Pancreas (tissue), 10 donors: ENCODE measurements at regions not wholly inside any gene's neighbourhood (a gene's known extent, or its start where the extent isn't known, plus 50 kb on each side); places are given as distances from the start of the nearest gene placed in this dataset.

ENCODE experiments used
- ATAC-seq, 4 donors: fragments of 200-7000 bp; cut with Tn5 transposase; one replicate each; pipeline versions ENCODE4 v1.8.0 to v1.9.1; 2020; ENCODE audit warnings: mild to moderate bottlenecking in 4 of 4, moderate library complexity in 4 of 4
- DNase-seq, 6 donors: peaks; one replicate each; pipeline ENCODE4 v3.0.0-alpha.2; 2020
- FAIRE-seq: peaks from 2 replicates; lab custom pipeline; 2012; peaks lifted over from hg19 to GRCh38; lab: Jason Lieb, UNC
- H3K27ac ChIP-seq, 4 donors: fragments of 200-600 bp; sonication (generic); 1 replicate in 3 of 4; 2 replicates in 1 of 4; pipeline versions ENCODE4 v1.5.0 to v1.8.0; 2020
- H3K27me3 ChIP-seq, 4 donors: fragments of 200-600 bp; one replicate each; pipeline ENCODE4 v1.8.0; 2021
- H3K36me3 ChIP-seq, 3 donors: fragments of 200-600 bp; sonication (generic) in 1 of 3; one replicate each; pipeline versions ENCODE4 v1.5.0 to v1.8.0; 2020 to 2021
- H3K4me1 ChIP-seq, 3 donors: fragments of 200-600 bp; one replicate each; pipeline ENCODE4 v1.8.0; 2021
- H3K4me3 ChIP-seq, 4 donors: fragments of 200-600 bp; sonication (generic) in 2 of 4; one replicate each; pipeline versions ENCODE4 v1.5.0 to v1.8.0; 2020 to 2021
- H3K9me3 ChIP-seq, 4 donors: fragments of 200-600 bp; one replicate each; pipeline ENCODE4 v1.8.0; 2021
- WGBS, 2 donors: extraction: QIAGEN DNeasy Blood & Tissue Kit; methylation state at CpG; one replicate each; pipeline ENCODE4 v1.1.7; 2013; 5-methylcytosine and 5-hydroxymethylcytosine counted together
- intact Hi-C, 3 donors: fragments of 100-400 bp; cut with DNase I; formaldehyde crosslinking; loops; one replicate each; pipeline versions ENCODE4 v1.11.1 to v1.14.2; 2022
- TF ChIP-seq, protein P1 (sequence below), 4 donors: fragments of 200-600 bp; sonication (generic) in 3 of 4; IDR thresholded peaks; one replicate each; pipeline versions ENCODE4 v1.5.0 to v1.8.0; 2021; ENCODE audit warnings: antibody characterized with exemption in 4 of 4
- donor health status: healthy with polysubstance abuse.
- donor health status: DM: no; HTN: no; CAD: no; lungs with moderate emphysema.
- donor health status: DM: no; HTN: no; CAD: no.
- donor health status: control.
- donor health status: control.
- donor health status: Bipolar disorder and iron deficiency.
- donor health status: DM: yes; HTN: yes; CAD: no.
- donor health status: DM: no; HTN: no; CAD: no.
- donor health status: DM: no; HTN: no; CAD: no.
- donor health status: DM: yes; HTN: yes; CAD: no.

DNA sequence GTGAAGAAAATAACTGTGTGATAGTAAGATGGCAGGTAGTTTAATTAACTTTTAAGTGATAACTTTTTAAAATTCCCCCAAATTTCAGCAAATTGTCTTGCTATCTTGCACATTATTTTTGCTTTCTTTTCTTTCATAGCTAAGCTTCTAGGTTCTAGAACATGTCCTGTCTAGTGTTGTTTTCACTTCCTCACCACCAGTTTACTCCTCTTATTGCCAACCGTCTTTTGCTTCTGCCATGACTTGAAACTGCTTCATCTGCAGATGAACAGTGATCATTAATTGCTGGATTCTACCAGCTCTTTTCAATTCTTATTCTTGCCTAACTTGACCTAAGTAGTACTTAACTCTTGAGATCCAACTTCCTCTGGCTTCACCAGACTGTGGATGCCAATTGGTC is 137.8 kb downstream of the CENPW start:
- TF ChIP-seq, protein P1, sequence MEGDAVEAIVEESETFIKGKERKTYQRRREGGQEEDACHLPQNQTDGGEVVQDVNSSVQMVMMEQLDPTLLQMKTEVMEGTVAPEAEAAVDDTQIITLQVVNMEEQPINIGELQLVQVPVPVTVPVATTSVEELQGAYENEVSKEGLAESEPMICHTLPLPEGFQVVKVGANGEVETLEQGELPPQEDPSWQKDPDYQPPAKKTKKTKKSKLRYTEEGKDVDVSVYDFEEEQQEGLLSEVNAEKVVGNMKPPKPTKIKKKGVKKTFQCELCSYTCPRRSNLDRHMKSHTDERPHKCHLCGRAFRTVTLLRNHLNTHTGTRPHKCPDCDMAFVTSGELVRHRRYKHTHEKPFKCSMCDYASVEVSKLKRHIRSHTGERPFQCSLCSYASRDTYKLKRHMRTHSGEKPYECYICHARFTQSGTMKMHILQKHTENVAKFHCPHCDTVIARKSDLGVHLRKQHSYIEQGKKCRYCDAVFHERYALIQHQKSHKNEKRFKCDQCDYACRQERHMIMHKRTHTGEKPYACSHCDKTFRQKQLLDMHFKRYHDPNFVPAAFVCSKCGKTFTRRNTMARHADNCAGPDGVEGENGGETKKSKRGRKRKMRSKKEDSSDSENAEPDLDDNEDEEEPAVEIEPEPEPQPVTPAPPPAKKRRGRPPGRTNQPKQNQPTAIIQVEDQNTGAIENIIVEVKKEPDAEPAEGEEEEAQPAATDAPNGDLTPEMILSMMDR (IDR thresholded peaks at IDR 0.05) = no peak
- WGBS, 2 donors = 84 to 87% methylated on average over 1 of the region's 1 CpG
- Histone ChIP-seq H3K27ac (no peak overlapping the region), H3K36me3 (no peaks in the 10 kb centered on the region), H3K27me3 (peaks cover 0 to 2% (median 0%) of the 10 kb centered on the region in 4 donors), H3K9me3 (no peaks in the 10 kb centered on the region), H3K4me1 (no peaks in the 10 kb centered on the region), H3K4me3 (no peak overlapping the region)
- ATAC-seq = no peak
- intact Hi-C loops = no loop called here
- FAIRE-seq = no peak
- DNase-seq = no peak

GRCh38 chr6:126480268-126480667 is 140.4 kb downstream of the CENPW start:
- no peaks in the 10 kb centered on the region for H3K9me3 ChIP-seq
- no peak for FAIRE-seq
- H3K36me3 ChIP-seq = no peaks in the 10 kb centered on the region
- ATAC-seq = no peak
- peaks cover 0 to 2% (median 0%) of the 10 kb centered on the region in 4 donors for H3K27me3 ChIP-seq
- WGBS, 2 donors = 67 to 76% methylated on average over 2 of the region's 2 CpGs
- TF ChIP-seq, protein P1 (IDR thresholded peaks at IDR 0.05) = no peak
- H3K27ac ChIP-seq = no peak overlapping the region
- no peaks in the 10 kb centered on the region for H3K4me1 ChIP-seq
- no peak overlapping the region for H3K4me3 ChIP-seq
- intact Hi-C loops = no loop called here
- DNase-seq = no peak

- TF ChIP-seq, protein P1 (IDR thresholded peaks at IDR 0.05) = no peak
- FAIRE-seq (no peak), ATAC-seq (no peak), DNase-seq (no peak)
- intact Hi-C loops = no loop called here
- H3K9me3 ChIP-seq = no peaks in the 10 kb centered on the region
- no peaks in the 10 kb centered on the region for H3K36me3 ChIP-seq
- H3K27ac ChIP-seq = no peak overlapping the region
- no peaks in the 10 kb centered on the region for H3K27me3 ChIP-seq
- WGBS, 2 donors = 65 to 67% methylated on average over 1 of the region's 1 CpG
- H3K4me3 ChIP-seq = no peak overlapping the region
- H3K4me1 ChIP-seq = no peaks in the 10 kb centered on the region
Observed at GRCh38 chr6:126481319-126481718, 141.4 kb downstream of the CENPW start.

GRCh38 chr6:126504792-126505191 is 164.9 kb downstream of the CENPW start:
- DNase-seq (no peak), FAIRE-seq (no peak), ATAC-seq (no peak)
- H3K4me1 ChIP-seq = no peaks in the 10 kb centered on the region
- H3K27me3 ChIP-seq = no peaks in the 10 kb centered on the region
- intact Hi-C loops = no loop called here
- WGBS, 2 donors = 93% methylated on average over 9 of the region's 9 CpGs
- TF ChIP-seq, protein P1 (IDR thresholded peaks at IDR 0.05) = no peak
- no peak overlapping the region for H3K4me3 ChIP-seq
- no peaks in the 10 kb centered on the region for H3K36me3 ChIP-seq
- H3K27ac ChIP-seq = no peak overlapping the region
- H3K9me3 ChIP-seq = no peaks in the 10 kb centered on the region

- TF ChIP-seq, protein P1 (IDR thresholded peaks at IDR 0.05) = no peak
- Histone ChIP-seq H3K27me3 (no peaks in the 10 kb centered on the region), H3K4me1 (no peaks in the 10 kb centered on the region), H3K9me3 (no peaks in the 10 kb centered on the region), H3K36me3 (no peaks in the 10 kb centered on the region), H3K27ac (no peak overlapping the region), H3K4me3 (no peak overlapping the region)
- WGBS, 2 donors = 19 to 20% methylated on average over 1 of the region's 1 CpG
- ATAC-seq = no peak
- FAIRE-seq = no peak
- no peak for DNase-seq
- intact Hi-C loops = no loop called here
Observed at GRCh38 chr6:126513198-126513597, 173.3 kb downstream of the CENPW start.
